GM12875 (cell line): ENCODE measurements at regions not wholly inside any gene's neighbourhood (a gene's known extent, or its start where the extent isn't known, plus 50 kb on each side); places are given as distances from the start of the nearest gene placed in this dataset.

ENCODE experiments used
- H3K4me3 ChIP-seq: one replicate; pipeline ENCODE4 v1.5.1; 2011; ENCODE audit warnings: low read depth, low read length, control low read depth
- TF ChIP-seq, protein P1 (sequence below): IDR thresholded peaks from 2 replicates; pipeline ENCODE4 v1.5.1; 2011; ENCODE audit warnings: low read depth, mild to moderate bottlenecking, control low read depth, inconsistent platforms, low read length, moderate library complexity, borderline replicate concordance; ENCODE audit not compliant: insufficient read depth

DNA sequence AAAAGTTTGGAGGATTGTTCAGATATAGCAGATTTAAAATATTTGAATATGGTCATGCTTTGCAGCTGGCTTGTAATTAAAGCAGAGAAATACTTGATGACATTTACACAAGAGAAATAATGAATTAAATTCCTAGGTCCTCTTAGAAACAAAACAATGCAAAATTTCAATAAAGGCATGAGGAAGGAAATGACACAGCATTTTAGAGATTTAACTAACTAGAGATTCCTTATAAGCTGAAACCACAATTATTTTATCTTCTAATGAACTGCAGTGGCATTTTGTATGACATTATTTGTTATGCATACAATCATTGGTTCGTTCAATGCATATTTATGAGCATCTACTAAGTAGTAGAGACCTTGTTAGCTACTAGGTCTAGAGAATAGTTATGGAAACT is 490.9 kb downstream of the ZWINT start:
- H3K4me3 ChIP-seq, result no peak overlapping the region
- TF ChIP-seq, protein P1, sequence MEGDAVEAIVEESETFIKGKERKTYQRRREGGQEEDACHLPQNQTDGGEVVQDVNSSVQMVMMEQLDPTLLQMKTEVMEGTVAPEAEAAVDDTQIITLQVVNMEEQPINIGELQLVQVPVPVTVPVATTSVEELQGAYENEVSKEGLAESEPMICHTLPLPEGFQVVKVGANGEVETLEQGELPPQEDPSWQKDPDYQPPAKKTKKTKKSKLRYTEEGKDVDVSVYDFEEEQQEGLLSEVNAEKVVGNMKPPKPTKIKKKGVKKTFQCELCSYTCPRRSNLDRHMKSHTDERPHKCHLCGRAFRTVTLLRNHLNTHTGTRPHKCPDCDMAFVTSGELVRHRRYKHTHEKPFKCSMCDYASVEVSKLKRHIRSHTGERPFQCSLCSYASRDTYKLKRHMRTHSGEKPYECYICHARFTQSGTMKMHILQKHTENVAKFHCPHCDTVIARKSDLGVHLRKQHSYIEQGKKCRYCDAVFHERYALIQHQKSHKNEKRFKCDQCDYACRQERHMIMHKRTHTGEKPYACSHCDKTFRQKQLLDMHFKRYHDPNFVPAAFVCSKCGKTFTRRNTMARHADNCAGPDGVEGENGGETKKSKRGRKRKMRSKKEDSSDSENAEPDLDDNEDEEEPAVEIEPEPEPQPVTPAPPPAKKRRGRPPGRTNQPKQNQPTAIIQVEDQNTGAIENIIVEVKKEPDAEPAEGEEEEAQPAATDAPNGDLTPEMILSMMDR, result no peak

DNA sequence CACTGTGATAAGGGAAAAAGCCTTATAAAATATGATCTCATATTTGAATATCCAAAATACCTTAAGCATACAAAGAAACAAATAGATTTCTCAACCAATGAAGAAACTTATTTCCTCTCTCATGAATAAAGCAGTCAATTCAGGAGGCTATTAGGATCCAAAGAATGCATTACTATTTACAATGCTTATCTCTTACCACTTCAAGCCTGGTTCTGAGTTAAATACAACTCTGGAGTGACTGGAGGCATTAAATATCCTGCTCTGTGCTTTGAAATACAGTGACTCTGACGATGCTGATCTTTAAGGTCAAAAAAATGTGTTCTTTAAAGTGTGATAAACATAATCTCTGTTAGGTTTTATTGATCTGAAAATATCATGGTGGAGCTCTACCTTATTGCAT is 493.2 kb downstream of the ZWINT start:
- TF ChIP-seq, protein P1, result no peak
- no peak overlapping the region for H3K4me3 ChIP-seq

DNA sequence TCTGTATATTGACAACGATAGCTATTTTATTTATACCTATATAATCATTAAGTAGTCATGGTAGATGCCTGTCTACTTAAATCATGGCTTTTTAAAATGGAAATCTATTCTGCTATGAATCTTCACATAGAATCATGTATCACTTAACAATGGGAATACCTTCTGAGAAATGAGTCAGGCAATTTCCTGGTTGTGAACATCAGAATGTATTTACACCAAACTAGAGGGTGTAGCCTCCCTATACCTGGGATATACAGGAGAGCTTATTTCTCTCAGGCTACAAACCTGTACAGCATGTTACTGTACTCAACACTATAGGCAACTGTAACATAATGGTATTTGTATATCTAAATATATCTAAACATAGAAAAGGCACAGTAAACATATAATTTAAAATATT is 502.3 kb downstream of the ZWINT start:
- TF ChIP-seq, protein P1, result no peak
- no peak overlapping the region for H3K4me3 ChIP-seq

DNA sequence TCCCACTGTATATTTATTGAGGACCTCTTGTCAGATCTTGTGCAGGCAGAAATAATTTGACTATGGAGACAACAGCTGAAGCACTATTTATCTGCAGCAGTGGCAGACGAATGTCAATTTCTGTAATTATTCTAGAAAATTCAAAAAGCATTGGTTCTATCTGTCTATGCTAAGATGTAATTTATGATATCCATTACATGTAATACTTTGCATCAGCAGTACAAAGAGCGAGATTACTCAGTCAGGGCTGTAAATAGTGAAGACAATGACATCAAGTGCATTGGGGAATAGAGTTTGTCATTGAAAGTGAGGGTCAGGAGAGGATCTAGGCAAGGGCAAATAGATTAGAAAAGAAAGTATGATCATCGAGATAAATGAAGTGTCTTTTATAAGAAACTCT is 508.2 kb downstream of the ZWINT start:
- H3K4me3 ChIP-seq, result no peak overlapping the region
- TF ChIP-seq, protein P1, result no peak

DNA sequence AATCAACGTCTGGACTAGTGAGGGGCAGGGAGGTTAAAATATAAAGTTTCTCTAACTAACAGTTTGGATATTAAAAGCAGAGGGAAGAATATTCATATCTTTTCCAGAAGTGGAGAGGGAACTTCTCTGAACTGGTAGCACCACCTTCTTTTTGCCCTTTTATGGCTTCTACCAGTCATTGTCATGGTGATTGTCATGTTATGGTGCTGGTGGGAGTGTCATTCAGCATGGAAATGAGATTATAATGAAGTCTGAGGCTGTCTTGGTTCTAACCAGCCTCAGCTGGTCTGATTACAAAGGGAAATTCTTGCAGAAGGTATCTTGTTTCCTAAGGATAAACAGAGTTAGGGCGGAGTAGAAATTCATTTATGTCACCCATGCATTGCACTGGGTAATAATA is 523.8 kb downstream of the ZWINT start:
- TF ChIP-seq, protein P1, result no peak
- no peak overlapping the region for H3K4me3 ChIP-seq

DNA sequence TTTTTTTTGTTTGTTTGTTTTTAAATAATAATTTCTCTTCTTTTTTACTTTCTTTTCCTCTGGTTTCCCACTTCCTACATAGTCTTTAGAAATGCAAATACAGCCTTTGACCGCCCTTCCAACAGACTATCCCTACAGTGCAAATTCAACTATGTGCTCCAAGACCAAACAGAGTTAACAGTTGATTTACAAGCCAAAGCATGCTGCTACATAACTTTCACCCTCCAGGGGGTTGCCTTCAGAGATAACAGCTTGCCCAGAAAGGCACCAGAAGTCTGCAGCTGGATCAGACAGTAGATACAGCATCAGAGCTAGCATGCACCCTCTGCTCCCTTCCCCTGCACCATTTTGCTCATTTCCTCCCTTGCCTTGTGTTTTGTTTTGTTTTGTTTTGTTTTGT is 539.0 kb downstream of the ZWINT start:
- TF ChIP-seq, protein P1, result no peak
- no peak overlapping the region for H3K4me3 ChIP-seq

DNA sequence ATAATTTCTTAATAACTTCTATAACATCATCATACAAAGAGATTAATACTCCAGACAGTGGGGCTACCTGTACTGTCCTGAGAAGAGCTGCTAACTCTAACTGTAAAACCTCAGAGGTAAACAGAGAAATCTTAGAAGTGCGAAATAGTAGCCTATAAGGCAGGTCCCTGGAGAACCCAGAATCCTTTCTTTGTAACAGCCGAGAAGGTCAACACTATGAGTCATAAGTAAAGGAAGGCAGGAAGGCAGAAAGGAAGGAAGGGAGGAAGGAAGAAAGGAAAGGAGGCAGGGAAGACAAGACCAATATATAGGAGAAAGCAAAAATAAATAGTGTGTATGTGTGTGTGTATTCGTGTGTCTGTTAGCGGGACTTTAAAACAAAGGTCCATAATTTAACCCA is 540.6 kb downstream of the ZWINT start:
- TF ChIP-seq, protein P1, result no peak
- H3K4me3 ChIP-seq, result no peak overlapping the region
